ENCODE measurements at regions not wholly inside any gene's neighbourhood (a gene's known extent, or its start where the extent isn't known, plus 50 kb on each side); places are given as distances from the start of the nearest gene placed in this dataset.

DNA sequence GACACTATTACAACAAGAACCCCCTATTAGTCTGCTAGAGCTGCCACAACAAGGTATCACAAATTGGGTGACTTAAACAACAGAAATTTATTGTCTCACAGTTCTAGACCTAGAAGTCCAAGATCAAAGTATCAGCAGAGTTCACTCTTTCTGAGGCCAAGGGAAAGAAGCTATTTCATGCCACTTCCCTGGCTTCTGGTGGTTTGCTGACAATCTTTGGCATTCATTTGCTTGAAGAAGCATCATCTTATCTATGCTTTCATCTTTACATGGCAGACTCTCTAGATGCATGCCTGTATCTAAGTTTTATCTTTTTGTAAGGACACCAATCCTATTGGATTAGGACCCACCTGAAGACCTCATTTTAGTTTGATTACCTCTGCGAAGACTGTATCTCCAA lies 296.8 kb upstream of the MARCKS start:
- no peak for TF ChIP-seq ZFX (IDR thresholded peaks at IDR 0.05)
- TF ChIP-seq, protein P1, sequence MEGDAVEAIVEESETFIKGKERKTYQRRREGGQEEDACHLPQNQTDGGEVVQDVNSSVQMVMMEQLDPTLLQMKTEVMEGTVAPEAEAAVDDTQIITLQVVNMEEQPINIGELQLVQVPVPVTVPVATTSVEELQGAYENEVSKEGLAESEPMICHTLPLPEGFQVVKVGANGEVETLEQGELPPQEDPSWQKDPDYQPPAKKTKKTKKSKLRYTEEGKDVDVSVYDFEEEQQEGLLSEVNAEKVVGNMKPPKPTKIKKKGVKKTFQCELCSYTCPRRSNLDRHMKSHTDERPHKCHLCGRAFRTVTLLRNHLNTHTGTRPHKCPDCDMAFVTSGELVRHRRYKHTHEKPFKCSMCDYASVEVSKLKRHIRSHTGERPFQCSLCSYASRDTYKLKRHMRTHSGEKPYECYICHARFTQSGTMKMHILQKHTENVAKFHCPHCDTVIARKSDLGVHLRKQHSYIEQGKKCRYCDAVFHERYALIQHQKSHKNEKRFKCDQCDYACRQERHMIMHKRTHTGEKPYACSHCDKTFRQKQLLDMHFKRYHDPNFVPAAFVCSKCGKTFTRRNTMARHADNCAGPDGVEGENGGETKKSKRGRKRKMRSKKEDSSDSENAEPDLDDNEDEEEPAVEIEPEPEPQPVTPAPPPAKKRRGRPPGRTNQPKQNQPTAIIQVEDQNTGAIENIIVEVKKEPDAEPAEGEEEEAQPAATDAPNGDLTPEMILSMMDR (conservative IDR thresholded peaks at IDR 0.05): no peak
- H3K27ac ChIP-seq: no peak overlapping the region

DNA sequence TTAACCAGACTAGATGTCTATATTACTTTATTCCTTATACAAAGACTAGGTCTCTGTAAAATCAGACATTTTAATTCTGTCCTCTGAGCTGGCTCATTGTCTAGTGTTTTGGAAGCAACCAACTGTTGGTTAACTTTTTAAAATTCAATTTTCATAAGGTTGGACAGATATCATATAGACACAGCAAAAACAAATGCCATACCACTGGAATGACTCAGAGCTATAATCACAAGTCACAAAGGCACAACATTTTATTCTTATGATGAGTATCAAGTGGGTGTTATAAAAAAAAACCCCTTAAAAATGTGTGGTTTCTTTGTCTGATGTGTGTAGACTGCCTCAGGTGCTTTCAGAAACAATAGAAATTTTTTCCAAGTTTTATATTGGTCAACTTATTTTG lies 296.2 kb upstream of the MARCKS start:
- TF ChIP-seq ZFX (IDR thresholded peaks at IDR 0.05): no peak
- TF ChIP-seq, protein P1 (conservative IDR thresholded peaks at IDR 0.05): no peak
- H3K27ac ChIP-seq: no peak overlapping the region

DNA sequence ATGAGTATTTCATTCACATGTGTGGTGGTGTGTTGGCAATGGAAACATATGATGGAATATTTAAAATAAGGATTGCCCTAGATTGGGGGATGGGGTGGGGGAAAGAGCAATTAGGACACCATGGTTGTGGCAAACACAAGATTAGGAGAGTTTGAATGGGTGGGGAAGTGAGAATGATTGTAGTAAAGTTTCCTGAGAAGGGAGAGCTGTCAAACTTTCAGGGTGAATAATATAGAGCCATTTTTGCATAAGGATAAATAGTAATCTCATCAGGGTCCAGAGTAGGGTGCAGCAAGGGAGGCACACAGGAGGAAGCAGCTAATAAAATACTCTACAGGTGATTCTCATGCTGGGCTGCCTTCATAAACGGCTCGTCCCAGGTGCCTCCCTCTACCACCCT lies 294.9 kb upstream of the MARCKS start:
- no peak overlapping the region for H3K27ac ChIP-seq
- TF ChIP-seq, protein P1 (conservative IDR thresholded peaks at IDR 0.05): no peak
- no peak for TF ChIP-seq ZFX (IDR thresholded peaks at IDR 0.05)

DNA sequence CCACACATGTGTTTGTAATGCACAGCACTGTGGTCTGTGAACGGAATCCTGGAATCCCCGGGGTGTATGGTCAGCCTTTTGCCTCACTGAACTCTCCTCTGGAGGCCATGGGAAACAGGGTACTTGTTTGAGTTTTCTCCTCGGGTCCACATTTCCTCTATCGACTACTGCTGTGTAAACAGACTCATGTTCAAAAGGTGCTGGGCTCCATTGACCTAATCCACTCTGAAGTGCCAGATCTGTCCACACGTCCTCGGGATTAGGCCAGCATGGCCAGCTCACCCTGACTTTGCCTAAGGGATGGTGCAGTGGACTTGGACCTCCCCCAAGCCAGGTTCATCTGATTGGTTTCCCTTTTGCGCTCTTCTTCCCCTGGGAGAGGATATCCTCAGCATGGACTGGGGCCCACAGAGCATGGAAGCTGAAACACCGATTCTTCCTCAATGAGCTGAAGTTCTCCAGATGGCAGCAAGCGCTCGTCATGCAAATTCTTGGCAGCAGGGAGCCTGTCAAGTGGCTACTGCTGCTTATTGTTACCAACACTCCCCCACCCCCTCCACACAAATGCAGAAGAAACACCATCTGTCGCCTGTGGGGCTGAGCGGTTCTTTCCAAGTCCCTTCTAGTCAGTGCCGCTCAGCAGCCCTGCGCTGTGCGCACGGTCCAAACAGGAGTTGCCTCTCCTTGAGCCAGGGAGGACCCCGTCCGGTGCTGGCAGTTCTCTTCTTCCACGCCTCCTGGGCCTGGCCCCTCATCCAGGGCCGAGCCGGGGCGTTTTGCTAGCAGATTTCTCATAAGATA lies 292.6 kb upstream of the MARCKS start:
- H3K27ac ChIP-seq: no peak overlapping the region
- TF ChIP-seq ZFX (IDR thresholded peaks at IDR 0.05): no peak
- TF ChIP-seq, protein P1 (conservative IDR thresholded peaks at IDR 0.05): no peak

DNA sequence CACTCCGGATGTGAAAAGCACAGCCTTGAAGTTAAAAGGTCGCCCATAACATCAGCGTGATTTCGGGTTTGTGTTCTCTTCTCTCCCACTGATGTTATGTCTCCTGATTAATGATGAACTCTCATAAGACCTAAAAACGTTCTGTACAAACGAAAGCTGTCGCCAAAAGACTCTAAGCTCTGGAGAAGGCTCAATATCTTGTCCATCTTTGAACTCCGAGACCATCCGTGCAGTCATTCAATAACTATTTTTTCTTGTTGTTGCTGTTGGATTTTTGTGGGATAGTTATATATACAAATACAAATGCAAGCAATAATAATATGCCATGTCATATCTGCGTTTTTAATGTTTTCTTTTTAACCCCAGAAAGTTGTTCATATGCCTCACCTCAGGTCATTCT lies 291.8 kb upstream of the MARCKS start:
- TF ChIP-seq, protein P1 (conservative IDR thresholded peaks at IDR 0.05): no peak
- TF ChIP-seq ZFX (IDR thresholded peaks at IDR 0.05): no peak
- no peak overlapping the region for H3K27ac ChIP-seq

DNA sequence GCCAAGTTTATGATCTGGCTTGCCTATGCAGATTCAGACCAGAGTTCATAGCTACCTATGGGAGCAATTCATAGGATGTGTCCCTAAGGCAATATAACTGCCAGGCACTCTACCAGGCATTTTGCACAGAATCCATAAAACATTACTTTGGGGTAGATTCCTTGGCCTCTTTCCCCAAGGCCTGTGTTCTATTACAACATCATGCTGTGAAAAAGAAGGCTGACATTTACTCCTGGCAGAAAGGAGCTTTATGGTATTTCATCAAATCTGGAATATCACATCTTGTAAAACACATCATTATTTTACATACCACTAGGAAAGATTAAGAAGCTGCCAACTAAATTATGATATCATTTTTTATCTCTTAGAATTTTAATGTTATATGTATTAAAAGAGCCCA lies 287.0 kb upstream of the MARCKS start:
- TF ChIP-seq ZFX (IDR thresholded peaks at IDR 0.05): no peak
- TF ChIP-seq, protein P1 (conservative IDR thresholded peaks at IDR 0.05): no peak
- no peak overlapping the region for H3K27ac ChIP-seq

DNA sequence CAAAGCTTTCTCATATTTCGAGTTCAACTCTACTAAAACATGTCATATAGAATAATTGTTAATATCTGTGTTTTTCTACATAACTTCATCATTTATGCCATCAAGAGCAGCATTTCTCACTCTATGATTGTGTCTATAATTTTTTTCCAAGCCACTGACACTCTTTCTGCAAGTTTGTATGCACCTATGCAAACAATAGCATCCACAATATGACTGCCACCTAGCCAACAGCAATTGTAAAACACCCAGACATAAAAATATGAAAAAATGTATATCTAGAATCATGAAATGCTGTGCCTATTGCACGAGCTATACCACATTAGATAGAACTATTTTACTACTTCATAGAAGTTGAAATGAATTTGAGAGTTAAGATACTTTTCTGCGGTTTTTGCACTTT lies 286.5 kb upstream of the MARCKS start:
- no peak for TF ChIP-seq ZFX (IDR thresholded peaks at IDR 0.05)
- TF ChIP-seq, protein P1 (conservative IDR thresholded peaks at IDR 0.05): peak; percentile 29
- H3K27ac ChIP-seq: no peak overlapping the region

Data from C4-2B (cell line).